HEK293 (cell line): ENCODE measurements at regions not wholly inside any gene's neighbourhood (a gene's known extent, or its start where the extent isn't known, plus 50 kb on each side); places are given as distances from the start of the nearest gene placed in this dataset.
"Not testable (repeated sequence)": the region's sequence is repeated elsewhere in the genome, so short reads cannot be mapped to it uniquely, and the experiment has no call there.

Experiments used
- CTCF ChIA-PET: fragments of 350-600 bp; formaldehyde crosslinking; extraction: SDS; loops from one replicate; lab custom pipeline; 2021; ENCODE audit warnings: antibody characterized with exemption; lab: Yijun Ruan, JAX
- POLR2A ChIA-PET: fragments of 300-600 bp; formaldehyde crosslinking; extraction: SDS; loops from one replicate; lab custom pipeline; 2020; ENCODE audit warnings: antibody characterized with exemption, inconsistent platforms; lab: Yijun Ruan, JAX
- H3K27ac ChIP-seq: fragments of 200-500 bp; sonication (Bioruptor generic); 2 replicates; pipeline ENCODE4 v1.5.1; 2014; ENCODE audit warnings: low read depth, low read length, control low read depth, inconsistent platforms; ENCODE audit errors: extremely low read depth
- H3K36me3 ChIP-seq, 2 experiments: fragments of 200-500 bp in 1 of 2; sonication (Bioruptor generic) in 1 of 2; 1 replicate in 1 of 2; 2 replicates in 1 of 2; pipeline ENCODE4 v1.5.1; 2014 to 2017; ENCODE audit warnings: inconsistent platforms in 2 of 2, low read length in 2 of 2; ENCODE audit not compliant: control insufficient read depth in 2 of 2, insufficient read depth in 1 of 2
- H3K4me1 ChIP-seq: fragments of 200-500 bp; sonication (Bioruptor generic); 2 replicates; pipeline ENCODE4 v1.5.1; 2014; ENCODE audit warnings: mild to moderate bottlenecking, low read length, inconsistent platforms; ENCODE audit not compliant: control insufficient read depth, insufficient read depth
- H3K4me3 ChIP-seq: 2 replicates; pipeline ENCODE4 v1.5.1; 2011; ENCODE audit warnings: low read depth, mild to moderate bottlenecking, control low read depth, low read length, moderate library complexity
- H3K9me3 ChIP-seq: fragments of 200-500 bp; sonication (Bioruptor generic); 2 replicates; pipeline ENCODE4 v1.5.1; 2014; ENCODE audit warnings: low read depth, low read length, inconsistent platforms; ENCODE audit not compliant: control insufficient read depth, insufficient read depth
- GLI4 ChIP-seq: fragments of 450-650 bp; formaldehyde crosslinking; IDR thresholded peaks from 2 replicates; pipeline ENCODE4 v1.5.1; 2016; ENCODE audit warnings: missing biosample characterization, missing genetic modification characterization
- GLIS2 ChIP-seq: fragments of 450-650 bp; formaldehyde crosslinking; IDR thresholded peaks from 2 replicates; pipeline ENCODE4 v1.5.1; 2016; ENCODE audit warnings: missing biosample characterization, missing genetic modification characterization
- SP2 ChIP-seq: fragments of 450-650 bp; formaldehyde crosslinking; IDR thresholded peaks from 2 replicates; pipeline ENCODE4 v1.5.1; 2016; ENCODE audit warnings: missing biosample characterization, missing genetic modification characterization
- ZBTB44 ChIP-seq: fragments of 450-650 bp; IDR thresholded peaks from 2 replicates; pipeline ENCODE4 v1.5.1; 2018; ENCODE audit warnings: missing biosample characterization, mild to moderate bottlenecking, missing genetic modification characterization
- ZNF292 ChIP-seq: fragments of 450-650 bp; formaldehyde crosslinking; IDR thresholded peaks from 2 replicates; pipeline ENCODE4 v1.5.1; 2016; ENCODE audit warnings: low read depth, missing biosample characterization, missing genetic modification characterization, borderline replicate concordance
- ZNF398 ChIP-seq: fragments of 450-650 bp; formaldehyde crosslinking; IDR thresholded peaks from 2 replicates; pipeline ENCODE4 v1.5.1; 2017; ENCODE audit warnings: missing biosample characterization, missing genetic modification characterization
- ZNF433 ChIP-seq: fragments of 450-650 bp; formaldehyde crosslinking; IDR thresholded peaks from 2 replicates; pipeline ENCODE4 v1.5.1; 2016; ENCODE audit warnings: missing biosample characterization, missing genetic modification characterization, low read depth
- ZNF785 ChIP-seq: fragments of 450-650 bp; formaldehyde crosslinking; IDR thresholded peaks from 2 replicates; pipeline ENCODE4 v1.5.1; 2016; ENCODE audit warnings: missing biosample characterization, missing genetic modification characterization
- TF ChIP-seq, protein P1 (sequence below): fragments of 450-650 bp; formaldehyde crosslinking; IDR thresholded peaks from 2 replicates; pipeline ENCODE4 v1.5.1; 2016; ENCODE audit warnings: missing biosample characterization, missing genetic modification characterization
- TF ChIP-seq, protein P2 (sequence below): fragments of 450-650 bp; formaldehyde crosslinking; conservative IDR thresholded peaks from 2 replicates; pipeline ENCODE4 v1.5.1; 2016; ENCODE audit warnings: low read depth, missing biosample characterization, missing genetic modification characterization

GRCh38 chr21:28126521-28127174, 866.0 kb downstream of the LTN1 start (continued):
- TF ChIP-seq ZNF292 (tag by site-specific recombination) (no peak), ZNF433 (tag by site-specific recombination) (no peak), ZNF398 (tag by site-specific recombination) (no peak), ZNF785 (tag by site-specific recombination) (no peak), ZBTB44 (tag by site-specific recombination) (no peak)
- TF ChIP-seq, all 188 proteins: peak for 0

DNA sequence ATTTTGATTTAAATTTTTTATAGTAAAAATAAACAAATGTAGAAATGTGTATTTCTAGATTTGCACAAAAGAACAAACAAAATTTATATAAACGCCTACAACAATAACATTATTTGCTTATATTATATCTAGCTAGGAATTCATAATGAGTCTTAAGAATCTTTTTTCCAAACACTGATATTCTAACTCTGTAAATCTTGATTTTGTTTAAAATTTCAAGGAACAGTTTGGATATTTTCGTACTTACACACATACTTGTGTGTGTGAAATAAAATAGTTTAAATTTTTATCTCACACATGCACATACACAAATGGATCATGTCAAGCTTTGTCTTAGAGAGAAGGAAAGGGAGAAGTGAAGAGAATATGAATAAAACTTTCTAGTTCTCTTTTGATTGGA, 868.1 kb downstream of the LTN1 start:
- Histone ChIP-seq H3K9me3 (no peaks in the 10 kb centered on the region), H3K36me3 (no peaks in the 10 kb centered on the region), H3K27ac (no peak overlapping the region), H3K4me1 (no peaks in the 10 kb centered on the region), H3K4me3 (no peak overlapping the region)
- ChIA-PET POLR2A (no interaction called here), CTCF (interaction anchor here (0.7 kb wide), 1 partner anchor 373 kb away, joined by 3 read pairs; no protein-coding TSS in a partner anchor)
- TF ChIP-seq GLI4: no peak
- TF ChIP-seq GLIS2: no peak
- no peak for TF ChIP-seq SP2 (tag by site-specific recombination)

DNA sequence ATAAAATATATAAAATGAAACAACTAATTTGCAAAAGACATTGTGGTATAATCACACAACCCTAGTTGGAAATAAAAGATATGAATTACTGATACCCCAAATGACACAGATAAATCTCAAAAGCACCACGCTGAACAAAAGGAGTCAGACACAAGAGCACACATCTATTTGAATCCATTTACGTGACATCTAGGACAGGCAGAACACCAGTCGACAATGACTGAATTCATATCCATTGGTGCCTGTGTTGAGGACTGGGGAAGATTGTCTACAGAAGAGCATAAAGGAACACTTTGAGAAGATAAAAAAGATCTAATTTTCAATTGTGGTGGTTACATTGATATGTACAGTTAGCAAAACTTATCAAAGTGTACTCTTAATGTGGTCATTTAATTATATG, 874.1 kb downstream of the LTN1 start:
- Histone ChIP-seq H3K4me1 (no peaks in the 10 kb centered on the region), H3K27ac (no peak overlapping the region), H3K4me3 (no peak overlapping the region), H3K9me3 (no peaks in the 10 kb centered on the region), H3K36me3 (no peaks in the 10 kb centered on the region)
- POLR2A ChIA-PET: interaction anchor here (0.6 kb wide), 1 partner anchor 11 kb away, joined by 3 read pairs; no protein-coding TSS in a partner anchor
- TF ChIP-seq, protein P1, sequence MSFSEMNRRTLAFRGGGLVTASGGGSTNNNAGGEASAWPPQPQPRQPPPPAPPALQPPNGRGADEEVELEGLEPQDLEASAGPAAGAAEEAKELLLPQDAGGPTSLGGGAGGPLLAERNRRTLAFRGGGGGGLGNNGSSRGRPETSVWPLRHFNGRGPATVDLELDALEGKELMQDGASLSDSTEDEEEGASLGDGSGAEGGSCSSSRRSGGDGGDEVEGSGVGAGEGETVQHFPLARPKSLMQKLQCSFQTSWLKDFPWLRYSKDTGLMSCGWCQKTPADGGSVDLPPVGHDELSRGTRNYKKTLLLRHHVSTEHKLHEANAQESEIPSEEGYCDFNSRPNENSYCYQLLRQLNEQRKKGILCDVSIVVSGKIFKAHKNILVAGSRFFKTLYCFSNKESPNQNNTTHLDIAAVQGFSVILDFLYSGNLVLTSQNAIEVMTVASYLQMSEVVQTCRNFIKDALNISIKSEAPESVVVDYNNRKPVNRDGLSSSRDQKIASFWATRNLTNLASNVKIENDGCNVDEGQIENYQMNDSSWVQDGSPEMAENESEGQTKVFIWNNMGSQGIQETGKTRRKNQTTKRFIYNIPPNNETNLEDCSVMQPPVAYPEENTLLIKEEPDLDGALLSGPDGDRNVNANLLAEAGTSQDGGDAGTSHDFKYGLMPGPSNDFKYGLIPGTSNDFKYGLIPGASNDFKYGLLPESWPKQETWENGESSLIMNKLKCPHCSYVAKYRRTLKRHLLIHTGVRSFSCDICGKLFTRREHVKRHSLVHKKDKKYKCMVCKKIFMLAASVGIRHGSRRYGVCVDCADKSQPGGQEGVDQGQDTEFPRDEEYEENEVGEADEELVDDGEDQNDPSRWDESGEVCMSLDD (tag by site-specific recombination): no peak
- TF ChIP-seq, protein P2, sequence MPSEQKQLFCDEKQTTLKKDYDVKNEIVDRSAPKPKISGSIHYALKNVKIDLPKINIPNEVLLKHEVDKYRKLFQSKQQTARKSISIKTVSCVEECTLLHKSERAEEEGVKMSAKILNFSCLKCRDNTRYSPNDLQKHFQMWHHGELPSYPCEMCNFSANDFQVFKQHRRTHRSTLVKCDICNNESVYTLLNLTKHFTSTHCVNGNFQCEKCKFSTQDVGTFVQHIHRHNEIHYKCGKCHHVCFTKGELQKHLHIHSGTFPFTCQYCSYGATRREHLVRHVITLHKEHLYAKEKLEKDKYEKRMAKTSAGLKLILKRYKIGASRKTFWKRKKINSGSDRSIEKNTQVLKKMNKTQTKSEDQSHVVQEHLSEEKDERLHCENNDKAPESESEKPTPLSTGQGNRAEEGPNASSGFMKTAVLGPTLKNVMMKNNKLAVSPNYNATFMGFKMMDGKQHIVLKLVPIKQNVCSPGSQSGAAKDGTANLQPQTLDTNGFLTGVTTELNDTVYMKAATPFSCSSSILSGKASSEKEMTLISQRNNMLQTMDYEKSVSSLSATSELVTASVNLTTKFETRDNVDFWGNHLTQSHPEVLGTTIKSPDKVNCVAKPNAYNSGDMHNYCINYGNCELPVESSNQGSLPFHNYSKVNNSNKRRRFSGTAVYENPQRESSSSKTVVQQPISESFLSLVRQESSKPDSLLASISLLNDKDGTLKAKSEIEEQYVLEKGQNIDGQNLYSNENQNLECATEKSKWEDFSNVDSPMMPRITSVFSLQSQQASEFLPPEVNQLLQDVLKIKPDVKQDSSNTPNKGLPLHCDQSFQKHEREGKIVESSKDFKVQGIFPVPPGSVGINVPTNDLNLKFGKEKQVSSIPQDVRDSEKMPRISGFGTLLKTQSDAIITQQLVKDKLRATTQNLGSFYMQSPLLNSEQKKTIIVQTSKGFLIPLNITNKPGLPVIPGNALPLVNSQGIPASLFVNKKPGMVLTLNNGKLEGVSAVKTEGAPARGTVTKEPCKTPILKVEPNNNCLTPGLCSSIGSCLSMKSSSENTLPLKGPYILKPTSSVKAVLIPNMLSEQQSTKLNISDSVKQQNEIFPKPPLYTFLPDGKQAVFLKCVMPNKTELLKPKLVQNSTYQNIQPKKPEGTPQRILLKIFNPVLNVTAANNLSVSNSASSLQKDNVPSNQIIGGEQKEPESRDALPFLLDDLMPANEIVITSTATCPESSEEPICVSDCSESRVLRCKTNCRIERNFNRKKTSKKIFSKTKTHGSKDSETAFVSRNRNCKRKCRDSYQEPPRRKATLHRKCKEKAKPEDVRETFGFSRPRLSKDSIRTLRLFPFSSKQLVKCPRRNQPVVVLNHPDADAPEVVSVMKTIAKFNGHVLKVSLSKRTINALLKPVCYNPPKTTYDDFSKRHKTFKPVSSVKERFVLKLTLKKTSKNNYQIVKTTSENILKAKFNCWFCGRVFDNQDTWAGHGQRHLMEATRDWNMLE (tag by site-specific recombination): no peak
- CTCF ChIA-PET: no interaction called here

- CTCF ChIA-PET, POLR2A ChIA-PET: not testable (repeated sequence)
These were observed 877.7 kb downstream of the LTN1 start for GRCh38 chr21:28114986-28115385.

More at GRCh38 chr21:28114986-28115385, 877.7 kb downstream of the LTN1 start:
- H3K27ac ChIP-seq, H3K4me1 ChIP-seq, H3K4me3 ChIP-seq, H3K36me3 ChIP-seq, H3K9me3 ChIP-seq: not testable (repeated sequence)
